ENCODE measurements at regions not wholly inside any gene's neighbourhood (a gene's known extent, or its start where the extent isn't known, plus 50 kb on each side); places are given as distances from the start of the nearest gene placed in this dataset.

DNA sequence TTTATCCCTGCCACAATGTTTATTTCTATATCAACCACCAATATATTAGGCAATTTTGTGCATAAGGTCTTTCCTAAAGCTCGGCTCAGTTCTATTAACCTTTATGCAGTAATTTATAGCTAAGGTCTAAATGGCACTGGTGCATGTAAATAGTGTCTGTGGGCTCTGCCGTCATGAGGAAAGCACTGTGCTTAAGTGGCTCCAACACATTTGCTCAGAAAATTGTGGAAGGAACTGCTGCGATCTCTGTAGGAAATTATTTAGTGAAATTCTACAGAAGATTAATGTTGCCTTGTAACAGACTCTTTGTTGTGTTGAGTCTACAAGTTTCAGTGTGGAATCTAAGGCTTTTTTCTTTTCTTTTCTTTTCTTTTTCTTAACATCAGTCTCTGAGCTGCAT is 54.0 kb upstream of the EGLN3 start:
- DNase-seq, result no peak

DNA sequence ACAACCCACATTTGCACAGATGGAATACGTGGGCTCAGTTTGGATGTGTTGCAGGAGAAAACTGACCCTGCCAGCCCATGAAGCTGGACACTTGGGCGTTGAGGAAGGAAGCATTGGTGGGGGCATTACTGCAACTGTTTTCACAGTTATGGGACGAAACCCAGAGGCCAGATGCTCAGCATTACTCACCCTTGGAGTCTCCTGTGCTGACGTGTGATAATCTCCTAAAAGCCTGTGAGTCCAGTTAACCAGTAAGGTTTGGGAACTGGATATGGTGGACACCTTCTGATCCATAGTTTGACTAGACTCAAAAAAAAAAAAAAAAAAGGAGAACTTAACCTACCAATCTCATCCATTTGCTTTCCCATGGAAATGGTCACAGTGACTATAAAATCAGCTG is 52.8 kb upstream of the EGLN3 start:
- no peak for DNase-seq

DNA sequence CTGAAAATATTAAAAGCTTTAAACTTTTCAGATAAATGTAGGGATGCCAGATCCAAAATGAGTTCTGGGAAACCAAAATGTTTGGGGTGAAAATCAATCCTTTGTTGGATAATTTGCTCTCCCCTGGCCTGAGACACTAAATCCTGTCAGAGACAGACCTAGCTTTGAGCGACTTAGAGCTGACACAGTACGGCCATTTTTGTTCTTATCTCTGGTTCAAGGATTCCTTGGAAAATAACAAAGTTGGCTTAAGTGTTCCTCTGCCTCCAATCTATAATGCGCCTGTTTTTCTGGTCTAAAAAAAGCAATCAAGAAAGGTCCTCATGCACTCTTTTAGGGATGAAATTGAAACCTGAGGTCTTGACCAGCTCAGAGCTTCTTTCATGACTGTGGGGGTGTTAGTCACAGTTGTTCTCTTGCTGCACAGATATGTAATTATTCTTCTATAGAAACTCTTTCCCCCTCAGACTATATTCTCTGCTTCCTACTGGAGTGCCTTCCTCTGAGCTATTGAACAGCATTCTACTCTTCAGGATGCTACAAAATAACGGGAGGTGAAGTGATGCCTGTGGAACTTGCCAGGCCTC is 52.3 kb upstream of the EGLN3 start:
- no peak for DNase-seq
